NB4 (cell line): ENCODE measurements at regions not wholly inside any gene's neighbourhood (a gene's known extent, or its start where the extent isn't known, plus 50 kb on each side); places are given as distances from the start of the nearest gene placed in this dataset.

Experiments
- TF ChIP-seq, protein P1 (sequence below): IDR thresholded peaks from one replicate; pipeline ENCODE4 v1.5.1; 2012; ENCODE audit warnings: low read depth, low read length
- TF ChIP-seq, protein P2 (sequence below): IDR thresholded peaks from 2 replicates; pipeline ENCODE4 v1.6.1; 2011; ENCODE audit warnings: low read depth, low read length

DNA sequence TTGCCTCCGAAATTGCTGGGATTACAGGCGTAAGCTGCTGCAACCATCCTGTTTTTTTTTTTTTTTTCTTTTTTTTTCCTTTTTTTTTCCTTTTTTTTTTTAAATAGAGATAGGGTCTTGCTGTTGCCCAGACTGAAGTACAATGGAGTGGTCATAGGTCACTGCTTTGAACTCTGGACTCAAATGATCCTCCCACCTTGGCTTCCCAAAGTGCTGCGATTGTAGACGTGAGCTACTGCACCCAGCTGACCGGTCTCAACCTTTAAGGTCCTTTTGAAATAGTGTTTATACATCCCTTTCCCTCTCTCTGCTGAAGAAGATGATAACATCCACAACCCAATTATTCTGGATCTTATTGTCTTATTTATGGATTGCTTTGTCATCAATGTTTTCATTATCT, 548.7 kb downstream of the GBA3 start:
- TF ChIP-seq, protein P1, sequence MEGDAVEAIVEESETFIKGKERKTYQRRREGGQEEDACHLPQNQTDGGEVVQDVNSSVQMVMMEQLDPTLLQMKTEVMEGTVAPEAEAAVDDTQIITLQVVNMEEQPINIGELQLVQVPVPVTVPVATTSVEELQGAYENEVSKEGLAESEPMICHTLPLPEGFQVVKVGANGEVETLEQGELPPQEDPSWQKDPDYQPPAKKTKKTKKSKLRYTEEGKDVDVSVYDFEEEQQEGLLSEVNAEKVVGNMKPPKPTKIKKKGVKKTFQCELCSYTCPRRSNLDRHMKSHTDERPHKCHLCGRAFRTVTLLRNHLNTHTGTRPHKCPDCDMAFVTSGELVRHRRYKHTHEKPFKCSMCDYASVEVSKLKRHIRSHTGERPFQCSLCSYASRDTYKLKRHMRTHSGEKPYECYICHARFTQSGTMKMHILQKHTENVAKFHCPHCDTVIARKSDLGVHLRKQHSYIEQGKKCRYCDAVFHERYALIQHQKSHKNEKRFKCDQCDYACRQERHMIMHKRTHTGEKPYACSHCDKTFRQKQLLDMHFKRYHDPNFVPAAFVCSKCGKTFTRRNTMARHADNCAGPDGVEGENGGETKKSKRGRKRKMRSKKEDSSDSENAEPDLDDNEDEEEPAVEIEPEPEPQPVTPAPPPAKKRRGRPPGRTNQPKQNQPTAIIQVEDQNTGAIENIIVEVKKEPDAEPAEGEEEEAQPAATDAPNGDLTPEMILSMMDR = no peak
- TF ChIP-seq, protein P2, sequence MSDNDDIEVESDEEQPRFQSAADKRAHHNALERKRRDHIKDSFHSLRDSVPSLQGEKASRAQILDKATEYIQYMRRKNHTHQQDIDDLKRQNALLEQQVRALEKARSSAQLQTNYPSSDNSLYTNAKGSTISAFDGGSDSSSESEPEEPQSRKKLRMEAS = no peak
